GM20000 (cell line): ENCODE measurements at regions not wholly inside any gene's neighbourhood (a gene's known extent, or its start where the extent isn't known, plus 50 kb on each side); places are given as distances from the start of the nearest gene placed in this dataset.

Experiments used
- DNase-seq: peaks from one replicate; pipeline ENCODE4 v3.0.0; 2012; ENCODE audit warnings: low spot score
- TF ChIP-seq, protein P1 (sequence below): IDR thresholded peaks from 2 replicates; pipeline ENCODE4 v1.5.1; 2012; ENCODE audit warnings: mild to moderate bottlenecking, control low read depth; ENCODE audit errors: extremely low read depth, missing control alignments

DNA sequence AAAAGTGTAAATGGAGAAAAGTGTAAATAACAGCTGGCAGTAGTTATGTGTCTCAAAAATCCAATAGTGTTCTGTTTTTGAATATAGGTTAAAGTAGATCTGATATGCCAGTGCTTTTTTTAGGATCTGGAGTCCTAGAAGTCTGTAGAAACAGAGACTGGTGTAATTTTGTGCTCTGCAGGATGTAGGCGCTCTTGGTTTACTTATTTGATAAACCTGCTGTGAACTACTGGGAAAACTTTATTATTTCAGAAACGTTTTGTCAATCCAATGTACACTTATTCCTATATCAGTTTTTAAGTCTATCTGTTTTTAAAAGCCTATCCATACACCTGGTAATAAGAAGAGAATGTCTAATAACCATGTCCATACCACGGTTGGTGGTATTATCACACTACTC is 530.8 kb upstream of the ZNF804A start:
- TF ChIP-seq, protein P1, sequence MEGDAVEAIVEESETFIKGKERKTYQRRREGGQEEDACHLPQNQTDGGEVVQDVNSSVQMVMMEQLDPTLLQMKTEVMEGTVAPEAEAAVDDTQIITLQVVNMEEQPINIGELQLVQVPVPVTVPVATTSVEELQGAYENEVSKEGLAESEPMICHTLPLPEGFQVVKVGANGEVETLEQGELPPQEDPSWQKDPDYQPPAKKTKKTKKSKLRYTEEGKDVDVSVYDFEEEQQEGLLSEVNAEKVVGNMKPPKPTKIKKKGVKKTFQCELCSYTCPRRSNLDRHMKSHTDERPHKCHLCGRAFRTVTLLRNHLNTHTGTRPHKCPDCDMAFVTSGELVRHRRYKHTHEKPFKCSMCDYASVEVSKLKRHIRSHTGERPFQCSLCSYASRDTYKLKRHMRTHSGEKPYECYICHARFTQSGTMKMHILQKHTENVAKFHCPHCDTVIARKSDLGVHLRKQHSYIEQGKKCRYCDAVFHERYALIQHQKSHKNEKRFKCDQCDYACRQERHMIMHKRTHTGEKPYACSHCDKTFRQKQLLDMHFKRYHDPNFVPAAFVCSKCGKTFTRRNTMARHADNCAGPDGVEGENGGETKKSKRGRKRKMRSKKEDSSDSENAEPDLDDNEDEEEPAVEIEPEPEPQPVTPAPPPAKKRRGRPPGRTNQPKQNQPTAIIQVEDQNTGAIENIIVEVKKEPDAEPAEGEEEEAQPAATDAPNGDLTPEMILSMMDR: no peak
- DNase-seq: no peak

DNA sequence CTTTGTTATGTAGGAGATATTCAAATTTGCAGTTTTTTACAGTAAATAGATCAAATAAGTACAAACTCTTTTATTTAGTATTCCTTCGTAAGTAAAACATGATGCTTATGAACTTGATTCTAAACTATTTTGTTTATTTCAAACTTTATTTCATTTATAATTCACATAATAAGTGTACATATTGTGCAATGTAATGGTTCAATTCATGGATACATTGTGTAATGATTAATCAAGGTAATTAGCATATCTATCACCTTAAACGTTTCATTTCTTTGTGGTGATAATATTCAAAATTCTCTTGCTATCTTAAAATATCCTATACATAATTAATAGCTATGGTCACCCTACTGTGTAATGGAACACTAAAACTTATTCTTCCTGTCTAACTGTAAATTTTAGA is 525.9 kb upstream of the ZNF804A start:
- DNase-seq: no peak
- TF ChIP-seq, protein P1: no peak

DNA sequence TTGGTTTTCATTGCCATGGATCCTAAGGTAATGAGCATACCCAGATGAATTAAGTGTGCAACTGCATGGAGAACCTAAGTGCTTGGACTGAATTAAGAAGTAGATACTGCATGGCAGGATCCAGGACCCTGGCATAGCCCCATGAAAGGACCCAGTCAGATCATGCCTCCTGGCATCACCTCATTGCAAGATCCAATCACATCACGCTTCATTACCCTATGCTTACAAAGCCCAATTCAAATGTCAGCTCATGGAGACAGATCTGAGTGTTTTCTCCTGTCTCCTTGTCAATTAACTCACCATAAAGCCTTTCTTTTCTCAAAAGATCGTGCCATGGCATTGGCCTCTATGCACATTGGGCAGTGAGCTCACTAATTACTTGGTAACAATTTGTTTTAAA is 519.8 kb upstream of the ZNF804A start:
- TF ChIP-seq, protein P1: no peak
- no peak for DNase-seq

DNA sequence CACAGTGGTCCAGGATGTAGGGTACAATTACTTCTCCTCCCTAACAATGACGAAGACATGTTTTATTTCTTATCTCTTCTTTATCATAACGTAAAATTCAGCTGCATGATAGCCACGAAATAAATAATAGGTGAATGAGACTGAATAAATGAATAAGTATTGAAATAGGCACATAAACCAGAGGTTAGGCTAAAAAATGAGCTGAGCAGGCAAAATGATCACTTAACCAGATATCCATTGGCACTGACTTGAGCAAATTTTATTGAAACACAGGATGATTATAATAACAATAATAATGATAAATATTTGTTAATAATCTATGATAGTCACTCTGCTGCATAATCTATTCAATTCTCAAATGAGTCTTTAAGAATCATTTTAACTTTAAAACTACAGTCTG is 506.9 kb upstream of the ZNF804A start:
- TF ChIP-seq, protein P1: no peak

DNA sequence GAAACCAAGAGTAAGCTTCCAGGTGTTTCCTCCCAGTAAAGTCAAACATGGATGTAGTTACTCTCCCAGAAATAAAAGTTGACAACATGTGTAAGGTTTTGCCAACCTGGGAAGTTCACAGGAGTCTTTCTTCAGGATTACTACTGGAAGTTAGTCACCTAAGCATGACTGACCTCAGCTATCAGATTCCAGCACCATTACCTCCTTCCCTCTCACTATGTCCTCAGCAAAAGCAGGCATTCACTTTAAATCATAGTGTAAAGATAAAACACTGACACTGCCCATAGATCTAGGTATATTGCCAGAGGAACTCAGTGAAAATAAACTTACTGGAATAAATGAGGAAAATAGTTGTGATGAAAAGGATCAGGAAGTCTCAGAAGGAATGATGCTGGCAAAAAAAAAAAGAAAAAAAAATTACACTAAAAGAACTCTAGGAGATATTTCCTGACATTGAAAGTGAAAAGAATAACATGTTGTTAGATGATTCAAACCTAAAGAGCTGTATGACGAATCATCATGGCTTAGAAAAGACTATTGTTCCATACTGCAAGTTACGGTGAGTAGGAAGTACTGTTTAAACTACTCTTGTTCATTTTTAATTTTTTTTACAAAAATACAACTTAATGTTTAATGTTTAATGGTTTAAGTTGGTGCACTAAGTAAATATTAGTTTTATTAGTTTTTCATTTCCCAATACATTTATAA is 484.5 kb upstream of the ZNF804A start:
- DNase-seq: no peak
- TF ChIP-seq, protein P1: no peak

More for the DNA sequence above, 506.9 kb upstream of the ZNF804A start:
- no peak for DNase-seq

DNA sequence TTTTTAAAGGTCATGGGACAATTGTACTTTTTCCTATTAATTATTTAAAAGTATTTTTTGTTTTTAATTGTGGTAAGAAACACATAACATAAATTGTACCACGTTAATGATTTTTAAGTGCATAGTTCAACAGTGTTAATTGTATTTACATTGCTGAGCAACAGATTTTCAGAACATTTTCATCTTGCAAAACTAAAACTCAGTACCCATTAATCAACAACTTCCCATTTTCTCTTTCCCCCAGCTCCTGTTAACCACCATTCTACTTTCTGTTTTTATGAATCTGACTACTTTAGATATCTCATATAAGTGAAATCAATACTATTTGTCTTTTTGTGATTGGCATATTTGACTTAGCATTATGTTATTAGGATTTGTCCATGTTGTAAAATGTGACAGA is 483.9 kb upstream of the ZNF804A start:
- TF ChIP-seq, protein P1: no peak
- DNase-seq: no peak

DNA sequence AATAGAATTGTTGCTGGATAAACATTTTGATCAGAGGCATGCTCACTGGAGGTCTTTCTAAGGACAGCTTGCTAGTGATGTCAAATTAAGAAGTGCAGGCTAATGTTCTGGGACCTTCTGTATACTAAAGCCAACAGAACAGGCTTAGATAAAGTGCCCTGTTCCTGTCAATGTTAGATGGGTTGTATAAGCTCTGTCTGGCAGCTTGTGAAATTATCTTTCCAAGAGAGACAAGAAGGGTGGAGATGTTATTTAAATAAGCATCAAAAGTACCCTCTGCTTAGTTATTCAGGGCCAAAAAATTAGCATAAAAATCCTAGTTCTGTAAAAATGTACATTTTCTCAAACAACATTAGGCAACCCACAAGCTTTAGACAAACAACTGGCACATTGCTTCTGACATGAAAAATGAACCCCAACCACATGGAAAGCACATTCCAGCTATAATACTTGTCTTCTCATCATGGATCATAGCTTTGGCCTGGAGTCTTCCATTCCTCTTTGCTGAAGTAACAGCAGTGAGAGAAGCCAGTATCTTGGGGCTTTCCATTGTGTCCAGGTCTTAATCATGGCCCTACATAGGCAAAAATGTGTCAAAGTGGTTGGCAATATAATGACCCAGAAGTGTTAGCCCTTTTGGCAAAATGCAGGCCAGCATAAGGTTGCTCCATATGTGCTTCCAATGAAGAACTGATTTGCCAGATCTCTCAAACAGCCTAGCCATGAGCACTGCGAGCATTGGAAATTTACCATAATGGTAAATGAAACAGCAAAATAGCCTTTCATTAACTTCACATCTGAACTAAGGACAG is 478.1 kb upstream of the ZNF804A start:
- no peak for DNase-seq
- TF ChIP-seq, protein P1: no peak
